GM23248 (cell line): ENCODE measurements at regions not wholly inside any gene's neighbourhood (a gene's known extent, or its start where the extent isn't known, plus 50 kb on each side); places are given as distances from the start of the nearest gene placed in this dataset.

Experiments used
- EZH2 ChIP-seq: fragments of 200-600 bp; sonication (generic); IDR thresholded peaks from 2 replicates; pipeline ENCODE4 v1.6.1; 2018; ENCODE audit warnings: antibody characterized with exemption, mild to moderate bottlenecking; ENCODE audit not compliant: insufficient read depth, poor library complexity, severe bottlenecking
- EZH2phosphoT487 ChIP-seq: fragments of 200-600 bp; sonication (generic); IDR thresholded peaks from 2 replicates; pipeline ENCODE4 v1.6.1; 2018; ENCODE audit warnings: antibody characterized with exemption, moderate library complexity, mild to moderate bottlenecking, low read depth; ENCODE audit not compliant: insufficient read depth

- TF ChIP-seq EZH2 (no peak), EZH2phosphoT487 (no peak)
These were observed 326.7 kb downstream of the PIK3R1 start for GRCh38 chr5:68542207-68542606.
